Ecto neural progenitor cell (in vitro differentiated cells): ENCODE measurements at regions not wholly inside any gene's neighbourhood (a gene's known extent, or its start where the extent isn't known, plus 50 kb on each side); places are given as distances from the start of the nearest gene placed in this dataset.

ENCODE experiments used
- DNase-seq: peaks from one replicate; pipeline ENCODE4 v3.0.0-alpha.2; 2018; ENCODE audit warnings: low spot score

- no peak for DNase-seq
Observed at GRCh38 chr9:35540315-35540714, 50.4 kb downstream of the RUSC2 start.

- no peak for DNase-seq
Observed at GRCh38 chr9:35546853-35547252, 56.9 kb downstream of the RUSC2 start.

- DNase-seq = no peak
Observed at GRCh38 chr9:35547889-35548418, 57.1 kb upstream of the TESK1 start.

- DNase-seq = no peak
Observed at GRCh38 chr9:35548571-35548970, 56.5 kb upstream of the TESK1 start.

- DNase-seq = no peak
Observed at GRCh38 chr9:35549441-35549840, 55.6 kb upstream of the TESK1 start.

DNA sequence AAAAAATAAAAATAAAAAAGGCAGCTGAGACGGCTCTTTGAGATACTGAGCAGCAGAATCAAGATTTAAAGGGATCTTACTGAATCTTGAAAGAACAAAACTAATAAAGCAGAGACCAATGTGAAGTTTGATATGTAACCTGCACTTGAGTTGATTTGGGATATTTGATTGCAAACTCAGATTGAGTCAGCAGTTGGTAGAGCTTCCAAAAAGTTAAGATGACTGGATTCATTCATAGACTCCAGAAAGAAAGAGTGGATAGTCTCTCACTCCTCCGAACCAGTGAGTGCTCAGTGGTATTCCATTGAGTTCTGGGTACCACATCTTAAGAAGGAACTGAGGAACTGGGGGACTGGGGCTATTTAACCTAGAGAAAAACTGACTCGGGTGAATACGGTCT, 52.7 kb upstream of the TESK1 start:
- DNase-seq = no peak

GRCh38 chr9:35552837-35553236, 52.2 kb upstream of the TESK1 start:
- DNase-seq = no peak

DNA sequence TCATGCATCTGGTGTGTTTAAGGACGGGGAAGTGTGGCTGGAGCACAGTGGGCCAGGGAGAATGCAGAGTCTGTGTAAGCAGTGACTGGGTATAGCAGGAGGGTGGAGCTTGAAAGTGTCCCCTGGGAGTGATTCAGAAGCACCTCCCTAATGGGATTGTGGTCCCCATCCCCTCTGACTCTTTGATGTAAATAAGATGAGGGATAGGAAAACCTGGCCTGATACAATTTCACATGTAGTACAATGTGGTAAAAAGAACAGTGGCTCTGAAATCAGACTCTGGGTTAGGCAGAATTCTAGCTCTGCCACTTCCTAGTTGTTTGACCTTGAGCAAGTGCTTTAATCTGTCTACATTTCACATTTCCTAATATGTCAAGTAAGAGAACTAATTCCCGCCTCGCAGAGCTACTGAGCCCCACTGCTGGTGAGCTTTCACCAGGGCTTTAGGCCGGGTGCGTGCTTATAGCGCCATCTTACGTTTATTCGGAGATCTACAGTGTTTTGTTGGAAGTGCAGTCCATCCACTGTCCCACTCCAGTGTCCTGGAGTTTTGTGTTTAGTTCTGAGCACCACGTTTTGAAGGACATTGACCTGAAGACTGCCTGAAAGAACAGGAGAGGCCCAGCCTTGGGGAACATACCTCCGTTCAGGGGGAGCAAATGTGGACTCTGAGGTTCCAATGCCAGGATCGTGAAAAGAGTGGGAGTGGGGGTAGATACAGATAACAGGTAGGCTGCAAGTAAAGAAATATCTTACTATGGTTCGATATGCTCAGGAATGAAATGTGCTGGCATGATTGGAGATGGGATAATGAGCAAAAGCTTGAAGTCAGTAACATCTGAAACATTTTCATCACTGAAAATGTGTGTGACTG, 51.2 kb upstream of the TESK1 start:
- DNase-seq = peak; percentile 76

DNA sequence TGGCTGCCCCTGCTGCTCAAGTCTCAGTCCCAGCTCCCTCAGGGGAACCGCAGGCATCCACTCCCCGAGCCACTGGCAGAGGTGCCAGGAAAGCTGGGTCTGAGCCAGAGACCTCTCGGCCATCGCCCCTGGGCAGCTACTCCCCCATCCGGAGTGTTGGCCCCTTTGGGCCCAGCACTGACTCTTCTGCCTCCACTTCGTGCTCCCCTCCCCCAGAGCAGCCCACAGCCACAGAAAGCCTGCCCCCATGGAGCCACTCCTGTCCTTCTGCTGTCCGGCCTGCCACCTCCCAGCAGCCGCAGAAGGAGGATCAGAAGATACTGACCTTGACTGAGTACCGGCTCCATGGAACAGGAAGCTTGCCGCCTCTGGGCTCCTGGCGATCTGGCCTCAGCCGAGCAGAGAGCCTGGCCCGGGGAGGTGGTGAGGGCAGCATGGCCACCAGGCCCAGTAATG, 49.8 kb upstream of the TESK1 start:
- DNase-seq = no peak
